HG03064 (cell line): ENCODE measurements at regions not wholly inside any gene's neighbourhood (a gene's known extent, or its start where the extent isn't known, plus 50 kb on each side); places are given as distances from the start of the nearest gene placed in this dataset.

ENCODE experiments used
- ATAC-seq: cut with Tn5 transposase; IDR thresholded peaks from one replicate; pipeline ENCODE4 v1.9.1; 2021; ENCODE audit warnings: low read depth; ENCODE audit not compliant: unreplicated experiment

DNA sequence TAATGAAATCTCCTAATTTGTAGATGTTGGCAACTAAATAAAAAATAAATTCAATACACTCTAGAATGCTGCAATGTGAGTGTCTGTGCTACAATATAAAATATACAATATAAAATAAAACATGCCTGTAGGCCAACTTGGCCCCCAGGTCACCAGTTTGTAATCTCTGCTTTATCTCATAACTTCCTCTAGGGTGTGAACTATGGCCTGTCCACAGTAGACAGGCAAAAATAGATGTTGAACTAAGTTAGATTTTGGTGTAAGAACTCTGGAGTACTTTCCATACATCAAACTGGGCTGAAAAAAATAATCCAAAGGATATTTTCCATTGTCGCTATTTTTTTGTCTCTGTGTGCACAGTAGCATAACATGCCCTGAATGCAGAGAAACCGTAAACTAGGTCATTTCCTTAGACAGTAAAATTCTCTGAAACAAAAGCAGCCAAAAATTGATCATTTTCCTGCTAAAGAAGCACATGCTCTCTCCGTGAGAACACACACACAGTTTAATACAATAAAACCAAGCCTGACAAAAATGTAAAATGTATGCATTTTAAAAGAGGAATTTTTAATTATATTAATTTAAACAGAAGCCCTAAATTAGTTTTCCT lies 98.5 kb upstream of the ZFP64 start:
- ATAC-seq: no peak

DNA sequence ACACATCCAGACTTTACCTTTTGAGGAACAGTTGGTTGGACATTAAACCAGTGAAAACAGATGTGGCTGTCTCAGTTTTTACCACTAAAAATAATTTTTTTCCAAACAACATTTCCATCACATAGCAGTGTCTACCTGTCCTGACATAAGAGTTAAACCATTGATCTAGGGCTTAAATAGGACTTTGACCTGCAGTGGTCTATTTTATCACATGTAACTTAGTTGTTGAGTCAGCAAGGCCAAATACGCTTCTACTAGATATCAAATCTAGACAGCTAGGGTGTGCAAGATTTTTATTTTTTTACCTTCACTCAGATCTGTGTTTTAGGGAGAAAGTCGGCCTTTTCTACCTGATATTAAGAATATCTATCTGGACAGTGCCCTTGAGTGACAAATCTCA lies 88.8 kb upstream of the ZFP64 start:
- no peak for ATAC-seq

DNA sequence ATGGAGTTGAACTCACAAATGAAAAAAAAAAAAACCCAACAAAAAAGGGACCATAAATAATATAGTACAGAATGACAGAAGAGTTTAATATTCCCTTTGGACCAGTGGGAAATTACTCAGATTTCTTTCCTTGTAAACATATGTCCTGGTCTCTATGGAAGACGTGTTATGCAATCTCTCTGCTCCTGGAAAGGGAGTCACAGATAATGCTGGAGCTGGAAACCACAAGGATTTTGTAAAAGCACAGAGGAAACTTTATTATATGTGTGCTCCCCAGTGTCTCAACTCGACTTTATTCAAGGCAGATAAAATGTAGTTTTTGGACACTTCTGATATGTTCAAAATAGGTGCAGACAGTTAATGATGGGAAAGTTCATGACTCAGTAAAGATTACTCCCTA lies 88.1 kb upstream of the ZFP64 start:
- ATAC-seq: no peak

DNA sequence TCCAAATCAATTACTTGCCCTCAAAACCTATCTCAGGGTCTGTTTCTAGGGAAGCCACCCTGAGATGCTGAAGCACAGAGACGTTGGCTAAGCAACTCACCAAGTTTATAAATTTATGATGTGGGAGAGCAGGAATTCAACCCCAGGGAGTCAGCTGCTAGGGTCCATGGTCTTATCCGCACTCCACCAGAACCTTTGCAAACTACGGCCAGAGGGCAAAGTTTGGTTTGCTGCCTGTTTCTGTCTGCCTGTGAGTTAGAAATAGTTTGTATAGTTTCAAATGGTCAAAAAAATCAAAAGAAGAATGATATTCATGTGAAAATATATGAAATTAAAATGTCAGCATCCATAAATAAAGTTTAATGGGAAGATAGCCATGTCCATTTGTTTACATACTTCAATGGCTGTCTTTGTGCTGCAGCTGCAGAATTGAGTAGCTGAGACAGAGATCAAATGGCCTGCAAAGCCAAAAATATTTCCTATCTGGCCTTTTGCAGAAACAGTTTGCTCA lies 83.7 kb upstream of the ZFP64 start:
- ATAC-seq: no peak

DNA sequence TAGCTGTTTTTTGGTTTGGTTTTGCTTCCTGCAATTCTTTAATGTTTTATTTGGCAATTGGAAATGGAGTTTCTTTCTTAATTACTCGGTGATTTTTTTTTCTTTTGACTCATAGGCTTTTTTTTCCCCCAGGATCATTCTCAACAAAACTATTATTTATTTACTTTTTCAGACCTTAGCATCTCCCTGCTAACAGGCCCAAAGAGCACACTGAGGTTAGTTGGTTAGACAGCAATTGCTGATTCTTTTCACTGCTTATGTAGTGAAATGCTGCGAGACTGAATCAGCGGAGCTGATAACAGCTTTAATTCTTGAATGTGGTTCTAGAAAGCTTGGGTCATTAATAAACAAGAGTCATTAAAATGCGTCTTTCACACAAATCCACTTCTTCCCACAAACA lies 79.1 kb upstream of the ZFP64 start:
- ATAC-seq: no peak

DNA sequence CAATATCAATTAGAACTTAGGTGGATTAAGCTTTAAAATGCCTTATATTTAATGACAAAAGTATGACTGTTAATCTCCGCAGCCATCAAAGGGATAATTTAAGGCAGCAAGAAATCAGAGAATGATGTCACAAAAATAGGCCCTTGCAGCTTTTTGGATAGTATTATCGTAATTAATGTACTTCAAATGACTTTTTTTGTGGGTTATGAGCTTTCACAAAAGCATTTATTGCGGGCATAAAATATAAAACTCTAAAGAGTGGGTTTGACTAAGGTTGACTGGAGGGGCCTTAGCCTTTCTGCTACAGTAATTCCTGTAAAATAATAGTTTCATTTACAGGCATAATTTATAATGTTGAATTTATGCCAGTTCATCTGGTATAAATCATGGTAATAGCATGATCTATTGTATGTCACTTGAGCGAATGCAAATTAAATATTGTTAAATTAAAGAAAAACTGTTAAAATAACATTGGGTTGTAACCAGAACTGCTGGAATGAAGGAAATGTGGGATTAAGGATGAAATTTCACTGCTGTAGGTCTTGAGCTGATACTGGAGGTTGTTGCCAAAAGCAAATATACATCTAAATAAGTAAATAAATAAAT lies 78.5 kb upstream of the ZFP64 start:
- ATAC-seq: no peak

DNA sequence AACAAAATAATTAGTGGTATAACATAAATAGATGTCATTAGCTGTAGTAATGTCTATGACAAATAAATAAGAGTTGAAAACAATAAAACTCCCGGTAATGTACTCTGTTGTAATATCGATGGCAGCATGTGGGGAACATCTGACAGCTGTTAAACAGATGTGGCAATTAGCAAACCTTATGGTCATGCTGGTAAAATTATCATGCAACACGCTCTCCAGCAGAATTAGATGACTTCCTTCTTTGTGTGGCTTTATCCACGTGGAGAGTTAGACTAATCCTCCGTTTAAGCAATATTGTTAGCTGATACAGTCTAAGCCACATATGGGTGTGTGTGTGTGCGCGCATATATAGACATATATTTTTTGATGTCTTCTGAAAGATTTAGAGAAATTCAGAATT lies 77.7 kb upstream of the ZFP64 start:
- ATAC-seq: no peak

DNA sequence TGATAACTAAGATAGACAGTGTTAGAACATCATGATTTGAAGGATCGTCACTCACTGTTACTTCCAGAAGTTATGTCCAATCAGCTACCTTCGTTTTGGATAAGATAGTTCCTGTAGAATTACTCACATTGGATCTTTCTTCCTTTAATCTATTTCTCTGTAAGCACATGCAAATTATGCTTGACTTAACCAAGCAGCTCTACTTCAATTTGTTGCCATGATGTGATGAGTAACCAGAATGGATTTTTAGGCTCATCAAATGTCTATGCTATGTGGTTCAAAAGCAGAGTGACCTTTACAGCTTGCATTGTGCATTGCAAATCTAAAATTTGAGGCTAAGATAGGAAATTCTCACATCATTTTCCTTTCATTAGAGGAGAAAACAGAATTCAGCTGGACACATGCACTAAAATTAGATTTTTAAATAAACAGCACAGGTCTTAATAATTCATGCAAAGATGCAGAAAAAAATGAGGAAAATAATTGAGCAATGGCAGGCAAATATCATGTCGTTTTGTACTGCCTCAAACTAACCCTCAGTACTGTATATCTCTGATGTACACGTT lies 76.7 kb upstream of the ZFP64 start:
- ATAC-seq: no peak

DNA sequence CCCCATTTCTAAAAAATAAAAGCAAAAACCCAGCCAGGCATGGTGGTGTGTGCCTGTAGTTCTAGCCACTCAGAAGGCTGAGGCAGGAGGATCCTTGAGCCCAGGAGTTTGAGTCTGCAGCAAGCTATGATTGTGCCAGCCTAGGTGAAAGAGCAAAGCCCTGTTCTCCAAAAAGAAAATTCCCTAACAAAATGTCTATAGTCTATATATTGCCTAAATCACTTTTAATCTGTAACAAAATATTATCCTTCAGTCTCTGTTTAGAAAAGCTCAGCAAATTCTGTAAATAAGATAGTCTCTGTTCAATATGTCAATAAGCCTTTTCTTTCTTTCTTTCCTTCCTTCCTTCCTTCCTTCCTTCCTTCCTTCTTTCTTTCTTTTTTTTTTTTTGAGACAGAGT lies 75.8 kb upstream of the ZFP64 start:
- no peak for ATAC-seq

DNA sequence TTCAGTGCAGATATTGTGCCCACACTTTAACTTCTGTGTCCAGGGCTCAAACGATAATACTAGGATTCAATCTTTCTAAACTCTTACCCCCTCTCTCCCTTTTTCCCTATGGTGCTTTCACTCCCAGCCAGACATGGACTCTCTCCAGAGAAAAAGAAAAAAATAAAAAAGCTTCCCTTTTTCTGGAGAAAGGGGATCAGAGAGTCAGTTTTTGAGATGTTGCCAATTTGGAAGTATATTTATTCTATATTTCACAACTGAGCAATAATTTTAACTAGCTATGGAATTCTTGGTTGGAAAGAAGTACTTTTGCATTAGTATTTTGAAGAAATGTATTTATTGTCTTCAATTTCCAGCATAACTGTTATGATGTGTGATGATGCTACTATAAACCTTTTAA lies 72.2 kb upstream of the ZFP64 start:
- ATAC-seq: no peak

DNA sequence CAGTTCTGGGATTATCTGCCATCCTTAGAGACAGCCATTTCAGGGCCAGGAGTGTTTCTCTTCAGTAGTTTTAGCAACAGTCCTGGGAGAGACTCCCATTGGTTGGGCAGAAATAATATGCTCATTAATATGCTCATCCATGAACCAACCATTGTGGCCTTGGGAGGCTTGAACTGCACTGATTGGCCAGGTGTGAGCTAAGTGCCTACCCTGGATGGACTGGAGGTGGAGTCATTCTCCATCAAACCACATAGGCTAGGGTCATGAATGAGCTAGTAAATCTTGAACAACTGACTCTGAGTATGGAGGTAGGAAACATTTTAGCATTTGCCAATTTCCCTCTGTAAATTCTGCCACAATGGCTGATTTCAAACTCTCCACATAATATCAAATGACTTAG lies 70.2 kb upstream of the ZFP64 start:
- ATAC-seq: no peak

DNA sequence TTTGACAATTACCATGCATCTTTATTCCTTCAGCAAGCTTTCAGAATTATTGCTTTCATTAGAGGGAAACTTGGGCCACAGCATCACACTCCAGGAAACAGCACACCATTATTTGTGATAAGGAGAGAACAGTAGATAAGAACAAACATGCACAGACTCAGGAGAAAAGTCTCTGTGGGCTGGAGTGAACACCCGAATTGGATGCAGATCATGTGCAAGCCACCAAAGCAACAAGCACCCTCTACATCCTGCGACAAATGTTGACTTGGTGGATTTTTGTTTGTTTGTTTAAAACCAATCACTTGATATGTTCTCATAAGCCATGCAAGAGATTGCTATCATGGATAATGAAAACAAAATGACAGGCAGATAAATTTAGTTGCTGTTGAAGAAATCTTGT lies 67.7 kb upstream of the ZFP64 start:
- ATAC-seq: no peak

DNA sequence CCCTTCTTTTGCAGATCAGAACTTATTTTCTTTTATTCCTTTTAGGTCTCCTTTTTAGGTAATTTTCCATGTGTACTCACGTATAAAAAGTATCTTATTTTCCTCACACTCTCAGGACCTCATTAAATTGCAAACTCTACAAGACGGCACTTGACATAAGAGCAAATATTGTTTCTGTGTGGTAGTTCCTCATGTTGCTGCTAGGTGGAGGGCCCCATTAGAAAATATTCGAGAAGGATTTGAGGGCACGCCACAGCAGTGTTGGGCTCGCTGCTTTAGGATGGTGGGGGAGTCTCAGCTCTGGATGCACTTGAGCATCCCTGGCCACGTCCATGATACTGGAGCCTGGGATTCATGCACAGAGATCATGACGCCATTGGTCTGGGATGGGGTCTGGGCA lies 64.9 kb upstream of the ZFP64 start:
- no peak for ATAC-seq

DNA sequence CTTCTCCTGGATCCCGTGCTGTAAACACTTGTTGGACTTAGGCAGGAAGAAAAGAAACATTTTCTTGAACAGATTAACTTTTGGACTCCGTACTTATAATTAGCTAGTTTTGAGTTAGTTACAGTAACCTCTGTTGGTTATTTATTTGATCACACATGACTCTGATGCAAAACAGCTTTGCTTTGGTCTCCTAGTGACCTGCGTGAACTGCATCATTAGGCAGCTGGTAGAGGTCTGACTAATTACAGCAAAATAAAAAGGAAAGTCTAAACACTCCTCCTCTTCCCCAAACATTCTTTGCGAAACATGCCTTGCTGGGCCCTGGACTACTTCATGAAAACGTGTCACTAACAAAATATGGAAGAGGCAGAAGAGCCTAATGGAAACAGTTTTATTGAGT lies 61.1 kb upstream of the ZFP64 start:
- ATAC-seq: no peak

DNA sequence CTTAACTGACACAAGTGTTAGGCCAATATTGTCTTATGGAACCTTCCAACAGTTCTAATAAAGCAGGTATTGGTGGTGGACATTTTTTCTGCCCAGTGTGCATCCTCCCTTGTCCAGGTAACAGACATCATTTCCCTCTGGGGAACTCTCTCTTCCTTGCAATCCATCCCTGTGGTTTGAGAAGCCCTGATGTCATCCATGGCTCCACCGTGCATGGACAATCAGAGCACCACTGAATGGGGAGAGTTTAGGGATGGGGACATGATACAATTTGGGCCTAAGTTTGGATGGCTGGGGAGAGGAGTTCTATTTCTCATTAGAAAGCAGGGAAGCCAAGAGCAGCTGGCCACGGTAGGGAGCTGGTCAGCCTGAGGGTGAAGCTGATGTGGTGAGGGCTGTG lies 60.2 kb upstream of the ZFP64 start:
- ATAC-seq: no peak

DNA sequence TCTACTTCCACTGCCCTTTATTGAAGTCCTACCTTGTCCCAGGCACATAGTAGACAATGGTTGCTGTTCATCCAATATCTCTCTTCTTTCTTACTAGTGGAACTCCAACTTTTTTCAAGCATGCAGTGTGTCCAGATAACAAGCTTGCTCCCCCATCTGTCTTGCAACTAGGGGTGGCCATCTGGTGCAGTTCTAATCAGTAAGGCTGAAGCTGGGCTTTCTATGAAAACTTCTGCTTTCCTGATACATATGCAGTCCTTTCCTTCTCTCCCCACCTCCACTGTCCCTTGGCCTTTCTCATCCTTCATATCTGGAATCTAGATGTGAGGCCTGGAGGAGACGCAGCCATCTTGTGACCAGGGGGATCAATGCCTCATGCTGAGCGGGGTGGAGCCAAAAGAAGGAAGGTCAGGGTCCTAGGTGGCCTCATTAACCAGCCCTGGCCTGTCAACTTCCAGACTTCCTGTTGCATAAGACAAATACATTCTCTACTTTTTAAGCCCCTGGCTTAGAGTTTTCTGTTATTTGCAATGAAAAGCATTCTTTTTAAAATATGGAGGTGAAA lies 59.6 kb upstream of the ZFP64 start:
- no peak for ATAC-seq

DNA sequence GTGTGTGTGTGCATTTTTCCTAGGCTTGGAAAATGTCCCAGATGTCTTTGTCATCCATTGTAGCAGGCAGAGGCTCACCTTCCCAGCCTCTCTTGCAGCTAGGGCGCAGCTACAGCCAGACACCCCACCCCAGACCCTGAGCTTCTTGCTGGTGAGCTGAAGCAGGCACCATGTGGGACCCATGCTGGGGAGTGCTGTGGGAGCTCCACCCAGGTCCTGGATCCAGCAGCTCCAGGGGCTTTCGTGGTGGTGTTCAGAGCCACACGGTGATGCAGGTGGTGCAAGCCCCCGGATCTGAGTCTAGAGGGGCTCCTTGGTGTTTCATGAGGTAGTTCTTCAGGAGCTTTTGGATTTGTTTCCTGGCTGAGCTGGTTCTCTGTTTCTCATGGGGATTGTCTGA lies 56.0 kb upstream of the ZFP64 start:
- ATAC-seq: no peak

DNA sequence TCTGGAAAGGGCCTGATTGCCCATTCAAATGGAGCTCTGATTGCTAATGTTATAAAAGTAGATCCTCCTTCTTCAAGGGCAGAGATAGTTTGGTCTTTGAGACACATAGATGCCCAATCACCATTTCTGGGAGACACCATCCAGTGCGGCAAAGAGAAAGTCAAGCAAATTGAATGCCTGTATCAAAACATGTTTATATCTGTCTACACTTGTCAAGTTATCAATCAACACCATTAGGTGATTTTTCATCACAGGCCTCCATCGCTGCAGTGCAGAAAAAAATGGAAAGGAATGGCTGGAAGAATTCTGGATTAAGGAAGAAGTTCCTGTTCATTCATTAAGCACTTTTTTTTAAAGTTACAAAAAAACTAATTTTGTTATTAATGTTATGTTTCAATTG lies 54.8 kb upstream of the ZFP64 start:
- ATAC-seq: no peak

DNA sequence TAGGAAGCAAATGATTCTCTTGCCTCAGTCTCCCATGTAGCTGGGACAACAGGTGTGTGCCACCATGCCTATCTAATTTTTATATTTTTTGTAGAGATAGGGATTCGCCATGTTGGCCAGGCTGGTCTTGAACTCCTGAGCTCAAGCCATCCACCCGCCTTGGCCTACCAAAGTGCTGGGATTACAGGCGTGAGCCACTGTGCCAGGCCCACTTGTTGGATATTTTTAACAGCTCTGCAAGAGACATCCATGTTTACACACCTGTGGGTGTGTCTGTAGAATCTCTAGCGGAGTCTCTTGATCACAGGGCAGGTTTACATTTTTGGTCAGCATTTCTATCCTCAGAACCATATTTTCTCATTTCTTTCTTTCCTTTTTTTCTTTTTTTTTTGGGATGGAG lies 53.1 kb upstream of the ZFP64 start:
- no peak for ATAC-seq

DNA sequence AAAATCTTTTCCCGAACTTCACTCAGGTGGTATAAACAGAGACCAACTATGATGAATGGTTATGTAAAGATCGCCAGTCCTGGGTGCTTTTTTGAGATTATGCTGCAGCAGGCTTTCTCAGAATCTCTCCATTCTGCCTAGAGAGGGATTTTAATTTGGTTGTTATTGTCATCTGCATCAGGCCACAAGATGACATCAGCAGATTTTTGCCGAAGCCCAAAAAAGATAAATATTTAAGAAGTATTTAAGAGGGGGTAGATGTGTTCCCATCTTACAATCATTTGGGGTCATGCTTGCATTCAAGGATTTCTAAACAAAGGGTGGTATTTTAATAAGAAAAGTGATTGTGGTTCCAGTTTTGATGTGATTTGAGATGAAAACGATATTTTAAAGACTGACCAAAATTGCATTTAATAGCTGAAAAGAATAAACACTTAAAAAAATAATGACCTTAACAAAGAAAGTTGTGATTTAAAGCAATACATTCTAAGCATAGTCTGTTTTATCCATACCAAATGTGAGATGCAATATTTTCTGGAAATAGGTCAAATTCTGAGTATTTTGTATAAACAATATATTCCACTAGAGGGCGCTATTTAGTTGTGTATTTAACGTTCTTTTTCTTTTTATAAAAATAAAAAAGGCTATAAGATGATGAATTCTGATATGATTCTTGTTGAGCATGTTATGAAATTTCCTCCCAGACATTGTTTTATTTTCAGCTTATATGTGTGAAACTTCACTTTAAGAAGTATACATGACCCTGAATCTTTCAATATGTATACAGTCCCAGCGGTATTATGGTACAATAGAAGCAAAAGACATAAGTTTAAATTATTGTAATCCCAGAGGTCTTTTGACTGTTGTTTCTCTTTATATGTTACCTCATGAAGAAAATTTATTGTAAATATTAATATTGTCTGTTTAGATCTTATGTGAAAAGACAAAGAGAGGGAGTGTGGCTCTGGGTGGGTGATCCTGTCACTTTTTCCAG lies 51.0 kb upstream of the ZFP64 start:
- no peak for ATAC-seq
